ENCODE measurements at regions not wholly inside any gene's neighbourhood (a gene's known extent, or its start where the extent isn't known, plus 50 kb on each side); places are given as distances from the start of the nearest gene placed in this dataset.

GRCh38 chrX:140943513-140943912 is 58.9 kb upstream of the SPANXB1 start:
- TF ChIP-seq ESRRA (IDR thresholded peaks at IDR 0.05; ENCODE audit: borderline replicate concordance, low read length) (no peak), CTCF (IDR thresholded peaks at IDR 0.05) (no peak), RFX5 (IDR thresholded peaks at IDR 0.05) (no peak), MAFK (IDR thresholded peaks at IDR 0.05; ENCODE audit: partially characterized antibody) (no peak), E2F6 (IDR thresholded peaks at IDR 0.05; ENCODE audit: borderline replicate concordance, low read depth) (no peak), USF2 (IDR thresholded peaks at IDR 0.05) (no peak), PHF8 (IDR thresholded peaks at IDR 0.05; ENCODE audit: borderline replicate concordance, low read depth) (no peak), PBX3 (IDR thresholded peaks at IDR 0.05) (no peak), POLR2A (IDR thresholded peaks at IDR 0.05; ENCODE audit: low read length) (no peak), POLR2AphosphoS2 (conservative IDR thresholded peaks at IDR 0.05; ENCODE audit: low read length) (no peak), NR3C1 (IDR thresholded peaks at IDR 0.05) (no peak)

Measured in A549 (cell line).